H9 (cell line): ENCODE measurements at regions not wholly inside any gene's neighbourhood (a gene's known extent, or its start where the extent isn't known, plus 50 kb on each side); places are given as distances from the start of the nearest gene placed in this dataset.

Source experiments
- DNase-seq: peaks from one replicate; pipeline ENCODE4 v3.0.0-alpha.2; 2017
- H2AFZ ChIP-seq: one replicate; pipeline ENCODE4 v1.6.1; 2013; ENCODE audit warnings: mild to moderate bottlenecking, low read length, control low read depth, moderate library complexity
- H2AK5ac ChIP-seq: 2 replicates; pipeline ENCODE4 v1.6.1; 2013; ENCODE audit warnings: low read length, control low read depth, mixed read lengths; ENCODE audit not compliant: insufficient read length
- H2BK120ac ChIP-seq: one replicate; pipeline ENCODE4 v1.6.1; 2013; ENCODE audit warnings: low read depth, mild to moderate bottlenecking, low read length, control low read depth, inconsistent platforms; ENCODE audit not compliant: poor library complexity, severe bottlenecking
- H2BK12ac ChIP-seq: 2 replicates; pipeline ENCODE4 v1.6.1; 2013; ENCODE audit warnings: low read length, control low read depth, mixed read lengths, low read depth; ENCODE audit not compliant: insufficient read length
- H2BK15ac ChIP-seq: 2 replicates; pipeline ENCODE4 v1.6.1; 2013; ENCODE audit warnings: low read depth, low read length, control low read depth
- H2BK20ac ChIP-seq: one replicate; pipeline ENCODE4 v1.6.1; 2013; ENCODE audit warnings: low read depth, mild to moderate bottlenecking, low read length, control low read depth, inconsistent platforms; ENCODE audit not compliant: poor library complexity, severe bottlenecking
- H2BK5ac ChIP-seq: 2 replicates; pipeline ENCODE4 v1.6.1; 2013; ENCODE audit warnings: low read length, control low read depth, mixed read lengths; ENCODE audit not compliant: insufficient read length
- H3K14ac ChIP-seq: 2 replicates; pipeline ENCODE4 v1.6.1; 2013; ENCODE audit warnings: low read length, control low read depth; ENCODE audit not compliant: insufficient read depth
- H3K18ac ChIP-seq: 2 replicates; pipeline ENCODE4 v1.6.1; 2013; ENCODE audit warnings: low read depth, mild to moderate bottlenecking, mixed read lengths, low read length, control low read depth; ENCODE audit not compliant: insufficient read length
- H3K23ac ChIP-seq: 2 replicates; pipeline ENCODE4 v1.6.1; 2013; ENCODE audit warnings: low read length, control low read depth, mixed read lengths, low read depth; ENCODE audit not compliant: insufficient read length
- H3K23me2 ChIP-seq: 2 replicates; pipeline ENCODE4 v1.6.1; 2013; ENCODE audit warnings: low read depth, mild to moderate bottlenecking, mixed read lengths, low read length, control low read depth; ENCODE audit not compliant: insufficient read length, poor library complexity, severe bottlenecking
- H3K27ac ChIP-seq: 2 replicates; pipeline ENCODE4 v1.5.1; 2013; ENCODE audit warnings: low read length, control low read depth, mixed read lengths, low read depth; ENCODE audit not compliant: insufficient read length
- H3K27me3 ChIP-seq: 2 replicates; pipeline ENCODE4 v1.6.1; 2013; ENCODE audit warnings: low read length, control low read depth, inconsistent platforms; ENCODE audit not compliant: insufficient read depth
- H3K4ac ChIP-seq: 2 replicates; pipeline ENCODE4 v1.6.1; 2013; ENCODE audit warnings: low read depth, mild to moderate bottlenecking, control low read depth, inconsistent platforms, low read length, moderate library complexity
- H3K4me1 ChIP-seq: 2 replicates; pipeline ENCODE4 v1.6.1; 2013; ENCODE audit warnings: low read length, control low read depth, inconsistent platforms; ENCODE audit not compliant: insufficient read depth
- H3K4me2 ChIP-seq: 2 replicates; pipeline ENCODE4 v1.6.1; 2013; ENCODE audit warnings: low read length, control low read depth, mixed read lengths; ENCODE audit not compliant: insufficient read length, insufficient read depth
- H3K56ac ChIP-seq: 2 replicates; pipeline ENCODE4 v1.6.1; 2013; ENCODE audit warnings: low read depth, mild to moderate bottlenecking, mixed read lengths, low read length, control low read depth; ENCODE audit not compliant: insufficient read length
- H3K79me1 ChIP-seq: 2 replicates; pipeline ENCODE4 v1.6.1; 2013; ENCODE audit warnings: low read depth, mild to moderate bottlenecking, moderate library complexity, low read length, control low read depth, inconsistent platforms; ENCODE audit not compliant: insufficient read depth, poor library complexity, severe bottlenecking
- H3K79me2 ChIP-seq: 2 replicates; pipeline ENCODE4 v1.6.1; 2013; ENCODE audit warnings: low read length, control low read depth, inconsistent platforms; ENCODE audit not compliant: insufficient read depth
- H3K9ac ChIP-seq: 2 replicates; pipeline ENCODE4 v1.6.1; 2013; ENCODE audit warnings: low read length, control low read depth, mixed read lengths; ENCODE audit not compliant: insufficient read length; ENCODE audit errors: extremely low read depth
- H3K9me3 ChIP-seq: one replicate; pipeline ENCODE4 v1.6.1; 2013; ENCODE audit warnings: low read depth, low read length, inconsistent platforms; ENCODE audit not compliant: control insufficient read depth
- H3T11ph ChIP-seq: one replicate; pipeline ENCODE4 v1.6.1; 2013; ENCODE audit warnings: mild to moderate bottlenecking, low read length, control low read depth, inconsistent platforms
- H4K20me1 ChIP-seq: one replicate; pipeline ENCODE4 v1.6.1; 2013; ENCODE audit not compliant: control insufficient read depth, insufficient read length, insufficient read depth
- H4K5ac ChIP-seq: 2 replicates; pipeline ENCODE4 v1.6.1; 2013; ENCODE audit warnings: low read depth, mild to moderate bottlenecking, mixed read lengths, low read length, control low read depth; ENCODE audit not compliant: insufficient read length
- H4K8ac ChIP-seq: replicated peaks from 2 replicates; pipeline ENCODE4 v1.6.1; 2013; ENCODE audit warnings: low read length, control low read depth, mixed read lengths, low read depth; ENCODE audit not compliant: insufficient read length
- H4K91ac ChIP-seq: 2 replicates; pipeline ENCODE4 v1.6.1; 2013; ENCODE audit warnings: low read depth, mild to moderate bottlenecking, moderate library complexity, mixed read lengths, low read length, control low read depth; ENCODE audit not compliant: insufficient read length
- H3K27ac Mint-ChIP-seq, 3 experiments: 2 replicates in 2 of 3; 3 replicates in 1 of 3; pipeline ENCODE4 v1.8.0; 2020 to 2021; ENCODE audit warnings: mixed read lengths in 3 of 3, mild to moderate bottlenecking in 1 of 3, moderate library complexity in 1 of 3
- H3K27me3 Mint-ChIP-seq: 2 replicates; pipeline ENCODE4 v1.8.0; 2021; ENCODE audit warnings: low read depth, mild to moderate bottlenecking, moderate library complexity, mixed read lengths
- H3K36me3 Mint-ChIP-seq, 3 experiments: 2 replicates in 2 of 3; 3 replicates in 1 of 3; pipeline ENCODE4 v1.8.0; 2020 to 2021; ENCODE audit warnings: low read depth in 3 of 3, mixed read lengths in 3 of 3; ENCODE audit not compliant: insufficient read depth in 1 of 3
- H3K4me1 Mint-ChIP-seq, 2 experiments: 2 replicates each; pipeline ENCODE4 v1.8.0; 2020; ENCODE audit warnings: mixed read lengths in 2 of 2
- H3K4me3 Mint-ChIP-seq, 2 experiments: 2 replicates in 1 of 2; 3 replicates in 1 of 2; pipeline ENCODE4 v1.8.0; 2020 to 2021; ENCODE audit warnings: mild to moderate bottlenecking in 2 of 2, mixed read lengths in 2 of 2, moderate library complexity in 1 of 2
- H3K9me3 Mint-ChIP-seq, 2 experiments: 2 replicates in 1 of 2; 3 replicates in 1 of 2; pipeline ENCODE4 v1.8.0; 2020; ENCODE audit warnings: mild to moderate bottlenecking in 2 of 2, mixed read lengths in 2 of 2, moderate library complexity in 1 of 2
- WGBS: extraction: QIAGEN DNeasy Blood & Tissue Kit; methylation state at CpG from one replicate; pipeline ENCODE4 v1.1.7; 2013; ENCODE audit warnings: missing lambda C conversion rate, low lambda C conversion rate, mixed read lengths; ENCODE audit not compliant: insufficient read length; ENCODE audit errors: extremely low coverage; 5-methylcytosine and 5-hydroxymethylcytosine counted together
- TF ChIP-seq, protein P1 (sequence below): fragments of 200-600 bp; sonication (generic); conservative IDR thresholded peaks from 3 replicates; pipeline ENCODE4 v1.8.0; 2021; ENCODE audit warnings: antibody characterized with exemption, mild to moderate bottlenecking

GRCh38 chr6:169933251-169933821 is 181.9 kb downstream of the ERMARD start:
- Histone ChIP-seq H4K5ac (no peak overlapping the region), H3K14ac (no peak overlapping the region), H2BK15ac (no peak overlapping the region), H3K27me3 (no peaks in the 10 kb centered on the region; the same call in 1 of the 2 replicates), H2BK20ac (no peak overlapping the region), H2AK5ac (no peak overlapping the region), H3K79me1 (no peaks in the 10 kb centered on the region), H2BK120ac (no peak overlapping the region), H4K91ac (no peak overlapping the region), H3K9me3 (no peaks in the 10 kb centered on the region), H3K27ac (no peak overlapping the region), H3K4me1 (no peaks in the 10 kb centered on the region), H3K23me2 (no peaks in the 10 kb centered on the region), H3K18ac (no peak overlapping the region), H4K20me1 (no peaks in the 10 kb centered on the region), H3K23ac (no peak overlapping the region), H3K4me2 (no peak overlapping the region), H4K8ac (no peak overlapping the region), H3T11ph (no peak overlapping the region), H2AFZ (no peak overlapping the region), H3K79me2 (no peaks in the 10 kb centered on the region), H3K56ac (no peak overlapping the region), H2BK12ac (no peak overlapping the region), H3K4ac (no peak overlapping the region), H3K9ac (no peak overlapping the region), H2BK5ac (no peak overlapping the region)
- TF ChIP-seq, protein P1, sequence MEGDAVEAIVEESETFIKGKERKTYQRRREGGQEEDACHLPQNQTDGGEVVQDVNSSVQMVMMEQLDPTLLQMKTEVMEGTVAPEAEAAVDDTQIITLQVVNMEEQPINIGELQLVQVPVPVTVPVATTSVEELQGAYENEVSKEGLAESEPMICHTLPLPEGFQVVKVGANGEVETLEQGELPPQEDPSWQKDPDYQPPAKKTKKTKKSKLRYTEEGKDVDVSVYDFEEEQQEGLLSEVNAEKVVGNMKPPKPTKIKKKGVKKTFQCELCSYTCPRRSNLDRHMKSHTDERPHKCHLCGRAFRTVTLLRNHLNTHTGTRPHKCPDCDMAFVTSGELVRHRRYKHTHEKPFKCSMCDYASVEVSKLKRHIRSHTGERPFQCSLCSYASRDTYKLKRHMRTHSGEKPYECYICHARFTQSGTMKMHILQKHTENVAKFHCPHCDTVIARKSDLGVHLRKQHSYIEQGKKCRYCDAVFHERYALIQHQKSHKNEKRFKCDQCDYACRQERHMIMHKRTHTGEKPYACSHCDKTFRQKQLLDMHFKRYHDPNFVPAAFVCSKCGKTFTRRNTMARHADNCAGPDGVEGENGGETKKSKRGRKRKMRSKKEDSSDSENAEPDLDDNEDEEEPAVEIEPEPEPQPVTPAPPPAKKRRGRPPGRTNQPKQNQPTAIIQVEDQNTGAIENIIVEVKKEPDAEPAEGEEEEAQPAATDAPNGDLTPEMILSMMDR = no peak
- Mint-ChIP-seq H3K4me3 (no peak overlapping the region), H3K27me3 (peaks cover 44% of the 10 kb centered on the region), H3K27ac (no peak overlapping the region), H3K36me3 (peaks cover 0 to 5% (median 0%) of the 10 kb centered on the region in 3 experiments; a peak in 3 of 7 replicates), H3K4me1 (peaks cover 17 to 41% of the 10 kb centered on the region in 2 experiments), H3K9me3 (peaks cover 2 to 8% of the 10 kb centered on the region in 2 experiments; a peak in 3 of 5 replicates)
- DNase-seq = no peak
- WGBS = no CpG with 5 or more reads among the region's 17 CpGs
